ENCODE measurements at regions not wholly inside any gene's neighbourhood (a gene's known extent, or its start where the extent isn't known, plus 50 kb on each side); places are given as distances from the start of the nearest gene placed in this dataset.

GRCh38 chr12:77477907-77478533, 352.7 kb upstream of the NAV3 start:
- Histone ChIP-seq H3K27ac (no peak overlapping the region), H3K27me3 (no peaks in the 10 kb centered on the region), H3K36me3 (replicated peaks in 1 of 2; ENCODE audit: insufficient read depth in 1 of 2, low read depth in 2 of 2) (no peaks in the 10 kb centered on the region), H3K4me1 (no peaks in the 10 kb centered on the region), H3K4me3 (no peak overlapping the region), H3K9me3 (no peaks in the 10 kb centered on the region)
- WGBS, 2 donors, result 88 to 100% methylated on average over 1 of the region's 1 CpG
- ATAC-seq, result no peak
- no peak for TF ChIP-seq POLR2A (IDR thresholded peaks at IDR 0.05)
- no peak for TF ChIP-seq CTCF (IDR thresholded peaks at IDR 0.05)
- no peak for DNase-seq
- intact Hi-C loops (cut with DNase I), result no loop called here

DNA sequence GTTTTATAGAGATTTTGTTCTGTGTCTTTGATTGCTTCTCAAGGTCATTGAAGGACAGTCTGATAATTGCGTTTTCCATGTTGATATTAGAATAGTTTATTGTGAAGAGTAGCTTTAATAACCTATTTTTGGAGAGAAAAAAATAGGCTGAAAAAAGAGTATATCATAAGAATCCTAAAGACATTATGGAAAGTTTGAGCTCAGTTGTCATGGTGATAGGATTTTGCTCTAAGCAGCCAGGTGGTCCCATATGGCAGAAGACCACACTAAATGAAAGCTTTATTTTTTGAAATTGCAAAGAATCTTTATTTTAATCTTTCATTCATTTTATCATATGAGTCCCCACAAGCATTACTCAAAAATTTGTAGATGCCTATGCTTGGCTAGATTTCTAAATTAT, 358.9 kb upstream of the NAV3 start:
- WGBS, 2 donors, result 44 to 53% methylated on average over 1 of the region's 1 CpG
- ATAC-seq (no peak), DNase-seq (no peak)
- intact Hi-C loops (cut with DNase I), result no loop called here
- H3K4me3 ChIP-seq, result no peak overlapping the region
- no peak overlapping the region for H3K27ac ChIP-seq
- TF ChIP-seq POLR2A (IDR thresholded peaks at IDR 0.05) (no peak), CTCF (IDR thresholded peaks at IDR 0.05) (no peak)
- no peaks in the 10 kb centered on the region for H3K36me3 ChIP-seq (replicated peaks in 1 of 2; ENCODE audit: insufficient read depth in 1 of 2, low read depth in 2 of 2)
- H3K27me3 ChIP-seq, result no peaks in the 10 kb centered on the region
- no peaks in the 10 kb centered on the region for H3K4me1 ChIP-seq
- H3K9me3 ChIP-seq, result no peaks in the 10 kb centered on the region

DNA sequence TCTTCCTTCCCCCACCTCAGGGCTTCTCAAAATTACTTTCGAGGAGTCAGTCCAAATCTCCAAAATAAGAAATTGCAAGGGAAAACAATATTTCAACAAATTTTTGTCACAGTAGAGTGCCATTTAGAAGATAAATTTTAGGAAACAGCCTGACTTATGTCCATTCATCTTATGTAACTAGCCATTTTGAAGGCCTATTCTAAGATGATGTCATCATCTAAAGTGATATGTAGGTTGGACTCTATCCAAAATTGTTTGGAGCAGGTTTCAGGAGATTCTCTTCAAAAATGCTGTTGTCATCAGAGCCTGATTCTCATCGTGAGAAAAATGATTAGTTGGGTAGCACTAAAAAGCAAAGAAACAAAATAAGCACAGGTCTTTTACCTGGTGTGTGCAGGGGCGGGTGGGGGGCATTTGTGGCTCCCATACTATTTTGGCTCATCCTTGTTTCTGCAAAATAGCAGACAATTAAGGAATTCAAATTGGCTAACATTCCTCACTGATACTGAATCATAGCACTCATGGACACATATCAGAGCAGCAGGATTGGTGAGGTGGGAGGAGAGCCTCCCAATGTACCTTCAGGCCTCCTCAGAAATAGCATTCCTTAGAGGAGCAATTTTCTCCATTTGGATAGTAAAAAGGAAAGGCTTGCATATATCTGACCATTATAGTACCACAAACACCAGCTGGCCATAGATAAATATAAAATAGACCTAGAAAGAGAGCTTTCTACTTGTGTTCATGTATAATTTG, 360.9 kb upstream of the NAV3 start:
- no peak overlapping the region for H3K4me3 ChIP-seq

DNA sequence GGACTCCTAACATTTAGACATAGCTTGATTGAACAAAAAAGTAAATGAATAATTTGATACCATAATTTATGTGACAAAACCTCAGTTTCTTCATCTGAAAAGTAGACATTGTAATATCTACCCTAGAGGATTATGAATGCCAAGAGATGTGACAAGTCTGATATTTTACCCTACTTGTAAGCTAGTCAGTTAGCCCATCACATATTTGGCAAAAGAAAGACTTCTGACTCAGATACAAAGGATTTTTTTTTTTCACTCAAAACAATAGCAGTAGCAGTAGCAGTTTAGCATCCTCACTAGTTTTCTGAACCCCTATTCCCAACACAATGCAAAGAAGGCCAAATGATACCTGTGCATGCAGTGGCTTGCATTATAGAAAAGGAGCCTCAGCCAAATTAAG, 377.3 kb upstream of the E2F7 start:
- TF ChIP-seq CTCF (IDR thresholded peaks at IDR 0.05) (no peak), POLR2A (IDR thresholded peaks at IDR 0.05) (no peak)
- H3K9me3 ChIP-seq, result no peaks in the 10 kb centered on the region
- no peak overlapping the region for H3K27ac ChIP-seq
- no peaks in the 10 kb centered on the region for H3K27me3 ChIP-seq
- DNase-seq (no peak), ATAC-seq (no peak)
- no peaks in the 10 kb centered on the region for H3K36me3 ChIP-seq (replicated peaks in 1 of 2; ENCODE audit: insufficient read depth in 1 of 2, low read depth in 2 of 2)
- H3K4me1 ChIP-seq, result no peaks in the 10 kb centered on the region
- intact Hi-C loops (cut with DNase I), result no loop called here
- no peak overlapping the region for H3K4me3 ChIP-seq

More for the DNA sequence above, 360.9 kb upstream of the NAV3 start:
- 55 to 66% methylated on average over 3 of the region's 3 CpGs for WGBS, 2 donors
- no peak for ATAC-seq
- Histone ChIP-seq H3K27me3 (no peaks in the 10 kb centered on the region), H3K4me1 (no peaks in the 10 kb centered on the region), H3K9me3 (no peaks in the 10 kb centered on the region), H3K36me3 (replicated peaks in 1 of 2; ENCODE audit: insufficient read depth in 1 of 2, low read depth in 2 of 2) (no peaks in the 10 kb centered on the region), H3K27ac (no peak overlapping the region)
- TF ChIP-seq POLR2A (IDR thresholded peaks at IDR 0.05), result no peak
- no peak for TF ChIP-seq CTCF (IDR thresholded peaks at IDR 0.05)
- no peak for DNase-seq
- intact Hi-C loops (cut with DNase I), result no loop called here

- DNase-seq, result no peak
- Histone ChIP-seq H3K4me3 (no peak overlapping the region), H3K4me1 (no peaks in the 10 kb centered on the region), H3K27ac (no peak overlapping the region), H3K27me3 (no peaks in the 10 kb centered on the region), H3K9me3 (no peaks in the 10 kb centered on the region), H3K36me3 (replicated peaks in 1 of 2; ENCODE audit: insufficient read depth in 1 of 2, low read depth in 2 of 2) (no peaks in the 10 kb centered on the region)
- TF ChIP-seq CTCF (IDR thresholded peaks at IDR 0.05) (no peak), POLR2A (IDR thresholded peaks at IDR 0.05) (no peak)
- intact Hi-C loops (cut with DNase I), result no loop called here
- ATAC-seq, result no peak
These were observed 374.4 kb upstream of the E2F7 start for GRCh38 chr12:77439749-77440148.
